NCI-H1092 (cell line): ENCODE measurements at regions not wholly inside any gene's neighbourhood (a gene's known extent, or its start where the extent isn't known, plus 50 kb on each side); places are given as distances from the start of the nearest gene placed in this dataset.
"Not testable (repeated sequence)": the region's sequence is repeated elsewhere in the genome, so short reads cannot be mapped to it uniquely, and the experiment has no call there.

Experiments
- DNase-seq: peaks from one replicate; lab custom pipeline; 2025; lab: John Stamatoyannopoulos, UW

- DNase-seq = no peak
Observed at GRCh38 chr2:12543076-12543977, 173.4 kb upstream of the TRIB2 start.

GRCh38 chr2:12543978-12544558, 172.7 kb upstream of the TRIB2 start:
- no peak for DNase-seq

- no peak for DNase-seq
Observed at GRCh38 chr2:12547566-12548170, 169.1 kb upstream of the TRIB2 start.

GRCh38 chr2:12548906-12549305, 167.8 kb upstream of the TRIB2 start:
- no peak for DNase-seq

- DNase-seq = no peak
Observed at GRCh38 chr2:12549641-12550040, 167.1 kb upstream of the TRIB2 start.

- DNase-seq = no peak
Observed at GRCh38 chr2:12552092-12552491, 164.6 kb upstream of the TRIB2 start.

GRCh38 chr2:12554224-12555011, 162.3 kb upstream of the TRIB2 start:
- DNase-seq = no peak

GRCh38 chr2:12555012-12555645, 161.6 kb upstream of the TRIB2 start:
- DNase-seq = no peak

GRCh38 chr2:12556762-12557161, 160.0 kb upstream of the TRIB2 start:
- no peak for DNase-seq

GRCh38 chr2:12557688-12558087, 159.0 kb upstream of the TRIB2 start:
- no peak for DNase-seq

GRCh38 chr2:12558519-12558918, 158.2 kb upstream of the TRIB2 start:
- no peak for DNase-seq

GRCh38 chr2:12560618-12561017, 156.1 kb upstream of the TRIB2 start:
- DNase-seq = no peak

- DNase-seq = no peak
Observed at GRCh38 chr2:12567411-12567810, 149.3 kb upstream of the TRIB2 start.

GRCh38 chr2:12569510-12569909, 147.2 kb upstream of the TRIB2 start:
- not testable (repeated sequence) for DNase-seq

GRCh38 chr2:12569929-12570328, 146.8 kb upstream of the TRIB2 start:
- DNase-seq = not testable (repeated sequence)

- no peak for DNase-seq
Observed at GRCh38 chr2:12577091-12577490, 139.6 kb upstream of the TRIB2 start.

GRCh38 chr2:12577567-12578253, 139.0 kb upstream of the TRIB2 start:
- no peak for DNase-seq

GRCh38 chr2:12579018-12579417, 137.7 kb upstream of the TRIB2 start:
- DNase-seq = no peak

GRCh38 chr2:12584338-12584737, 132.4 kb upstream of the TRIB2 start:
- DNase-seq = no peak

- no peak for DNase-seq
Observed at GRCh38 chr2:12585784-12586183, 131.0 kb upstream of the TRIB2 start.

GRCh38 chr2:12587228-12587627, 129.5 kb upstream of the TRIB2 start:
- DNase-seq = no peak
